ENCODE measurements at regions not wholly inside any gene's neighbourhood (a gene's known extent, or its start where the extent isn't known, plus 50 kb on each side); places are given as distances from the start of the nearest gene placed in this dataset.

DNA sequence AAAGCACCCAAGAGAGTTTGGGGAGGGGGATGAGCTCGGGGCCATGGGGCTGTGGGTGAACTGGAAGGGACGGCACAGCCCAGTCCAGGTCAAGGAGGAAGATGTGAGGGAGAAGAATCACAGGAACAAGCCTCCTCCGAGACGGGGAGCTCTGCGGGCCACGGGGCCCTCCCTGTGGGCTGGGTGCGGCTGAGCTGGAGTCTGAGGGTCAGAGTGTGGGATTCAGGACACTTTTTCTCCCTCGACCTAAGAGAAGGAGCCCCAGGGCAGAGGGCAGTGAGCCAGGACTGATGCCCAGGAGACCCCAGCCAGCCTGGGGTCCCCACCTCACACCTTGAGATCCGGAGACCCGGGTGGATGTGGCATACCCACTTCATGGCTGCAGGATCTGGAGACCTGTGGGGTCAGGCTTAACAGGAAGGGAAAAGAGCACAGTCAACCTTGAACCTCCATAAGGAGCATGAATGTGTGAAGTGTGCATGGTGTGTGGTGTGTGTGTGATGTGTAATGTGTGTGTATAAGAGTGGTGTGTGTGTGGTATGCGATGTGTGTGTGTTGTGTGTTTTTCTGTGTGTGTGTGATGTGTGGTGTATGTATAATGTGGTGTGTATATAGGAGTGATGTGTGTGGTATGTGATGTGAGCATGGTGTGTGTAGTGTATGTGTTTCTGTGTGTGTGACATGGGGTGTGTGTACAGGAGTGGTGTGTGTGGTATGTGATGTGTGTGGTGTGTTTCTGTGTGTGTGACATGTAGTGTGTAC, 504.6 kb downstream of the BRD1 start (continued):
- TF ChIP-seq, protein P1, sequence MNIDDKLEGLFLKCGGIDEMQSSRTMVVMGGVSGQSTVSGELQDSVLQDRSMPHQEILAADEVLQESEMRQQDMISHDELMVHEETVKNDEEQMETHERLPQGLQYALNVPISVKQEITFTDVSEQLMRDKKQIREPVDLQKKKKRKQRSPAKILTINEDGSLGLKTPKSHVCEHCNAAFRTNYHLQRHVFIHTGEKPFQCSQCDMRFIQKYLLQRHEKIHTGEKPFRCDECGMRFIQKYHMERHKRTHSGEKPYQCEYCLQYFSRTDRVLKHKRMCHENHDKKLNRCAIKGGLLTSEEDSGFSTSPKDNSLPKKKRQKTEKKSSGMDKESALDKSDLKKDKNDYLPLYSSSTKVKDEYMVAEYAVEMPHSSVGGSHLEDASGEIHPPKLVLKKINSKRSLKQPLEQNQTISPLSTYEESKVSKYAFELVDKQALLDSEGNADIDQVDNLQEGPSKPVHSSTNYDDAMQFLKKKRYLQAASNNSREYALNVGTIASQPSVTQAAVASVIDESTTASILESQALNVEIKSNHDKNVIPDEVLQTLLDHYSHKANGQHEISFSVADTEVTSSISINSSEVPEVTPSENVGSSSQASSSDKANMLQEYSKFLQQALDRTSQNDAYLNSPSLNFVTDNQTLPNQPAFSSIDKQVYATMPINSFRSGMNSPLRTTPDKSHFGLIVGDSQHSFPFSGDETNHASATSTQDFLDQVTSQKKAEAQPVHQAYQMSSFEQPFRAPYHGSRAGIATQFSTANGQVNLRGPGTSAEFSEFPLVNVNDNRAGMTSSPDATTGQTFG (tag by site-specific recombination; IDR thresholded peaks at IDR 0.05; ENCODE audit: borderline replicate concordance) = peak; percentile 69; the same call in 1 of the 2 replicates
- TF ChIP-seq GFI1B (tag by site-specific recombination; IDR thresholded peaks at IDR 0.05) (no peak), ZNF830 (tag by site-specific recombination; IDR thresholded peaks at IDR 0.05; ENCODE audit: low read depth) (no peak), FEZF1 (tag by site-specific recombination; IDR thresholded peaks at IDR 0.05) (no peak), ZBTB8A (tag by site-specific recombination; IDR thresholded peaks at IDR 0.05) (no peak), ZEB2 (tag by site-specific recombination; IDR thresholded peaks at IDR 0.05) (no peak), ZNF404 (tag by site-specific recombination; IDR thresholded peaks at IDR 0.05) (no peak)

DNA sequence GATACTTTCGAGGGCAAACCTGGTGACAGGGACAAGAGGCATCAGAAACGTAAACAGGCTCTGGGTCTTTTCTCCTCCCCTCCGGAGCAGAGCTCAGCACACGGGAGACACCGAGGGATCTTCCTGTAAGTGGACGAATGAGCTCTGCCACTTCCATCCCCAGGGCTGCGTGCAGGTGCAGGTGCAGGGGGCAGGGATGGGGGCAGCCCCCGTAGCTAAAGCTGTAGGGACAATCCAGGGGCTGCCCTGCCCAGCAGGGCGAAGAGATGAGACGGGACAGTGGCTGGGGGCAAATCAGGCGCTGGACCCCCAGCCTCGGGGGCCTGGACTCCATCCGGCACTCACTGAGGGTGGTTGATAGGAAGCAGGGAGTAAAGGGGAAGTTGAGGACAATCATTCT, 505.4 kb downstream of the BRD1 start:
- no peaks in the 10 kb centered on the region for H3K4me1 ChIP-seq (ENCODE audit: control insufficient read depth, insufficient read depth, low read length)
- POLR2A ChIA-PET = no interaction called here
- no peaks in the 10 kb centered on the region for H3K9me3 ChIP-seq (ENCODE audit: control insufficient read depth, insufficient read depth, low read depth, low read length)
- H3K4me3 ChIP-seq (ENCODE audit: low read depth, low read length) = no peak overlapping the region
- H3K36me3 ChIP-seq (ENCODE audit: control insufficient read depth in 2 of 2, insufficient read depth in 1 of 2, low read length in 2 of 2) = no peaks in the 10 kb centered on the region
- CTCF ChIA-PET = interaction anchor here (0.7 kb wide), 1 partner anchor 76 kb away, joined by 3 read pairs; no protein-coding TSS in a partner anchor
- no peak overlapping the region for H3K27ac ChIP-seq (ENCODE audit: extremely low read depth, low read depth, low read length)
- TF ChIP-seq, protein P2, sequence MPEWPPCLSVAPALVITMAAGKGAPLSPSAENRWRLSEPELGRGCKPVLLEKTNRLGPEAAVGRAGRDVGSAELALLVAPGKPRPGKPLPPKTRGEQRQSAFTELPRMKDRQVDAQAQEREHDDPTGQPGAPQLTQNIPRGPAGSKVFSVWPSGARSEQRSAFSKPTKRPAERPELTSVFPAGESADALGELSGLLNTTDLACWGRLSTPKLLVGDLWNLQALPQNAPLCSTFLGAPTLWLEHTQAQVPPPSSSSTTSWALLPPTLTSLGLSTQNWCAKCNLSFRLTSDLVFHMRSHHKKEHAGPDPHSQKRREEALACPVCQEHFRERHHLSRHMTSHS (tag by site-specific recombination; IDR thresholded peaks at IDR 0.05) = no peak
- TF ChIP-seq MYNN (tag by site-specific recombination; IDR thresholded peaks at IDR 0.05; ENCODE audit: borderline replicate concordance) (no peak), ZNF324 (tag by site-specific recombination; IDR thresholded peaks at IDR 0.05) (no peak), ZNF223 (tag by site-specific recombination; IDR thresholded peaks at IDR 0.05) (no peak)
- TF ChIP-seq, protein P3, sequence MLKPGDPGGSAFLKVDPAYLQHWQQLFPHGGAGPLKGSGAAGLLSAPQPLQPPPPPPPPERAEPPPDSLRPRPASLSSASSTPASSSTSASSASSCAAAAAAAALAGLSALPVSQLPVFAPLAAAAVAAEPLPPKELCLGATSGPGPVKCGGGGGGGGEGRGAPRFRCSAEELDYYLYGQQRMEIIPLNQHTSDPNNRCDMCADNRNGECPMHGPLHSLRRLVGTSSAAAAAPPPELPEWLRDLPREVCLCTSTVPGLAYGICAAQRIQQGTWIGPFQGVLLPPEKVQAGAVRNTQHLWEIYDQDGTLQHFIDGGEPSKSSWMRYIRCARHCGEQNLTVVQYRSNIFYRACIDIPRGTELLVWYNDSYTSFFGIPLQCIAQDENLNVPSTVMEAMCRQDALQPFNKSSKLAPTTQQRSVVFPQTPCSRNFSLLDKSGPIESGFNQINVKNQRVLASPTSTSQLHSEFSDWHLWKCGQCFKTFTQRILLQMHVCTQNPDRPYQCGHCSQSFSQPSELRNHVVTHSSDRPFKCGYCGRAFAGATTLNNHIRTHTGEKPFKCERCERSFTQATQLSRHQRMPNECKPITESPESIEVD (tag by site-specific recombination; IDR thresholded peaks at IDR 0.05) = no peak

DNA sequence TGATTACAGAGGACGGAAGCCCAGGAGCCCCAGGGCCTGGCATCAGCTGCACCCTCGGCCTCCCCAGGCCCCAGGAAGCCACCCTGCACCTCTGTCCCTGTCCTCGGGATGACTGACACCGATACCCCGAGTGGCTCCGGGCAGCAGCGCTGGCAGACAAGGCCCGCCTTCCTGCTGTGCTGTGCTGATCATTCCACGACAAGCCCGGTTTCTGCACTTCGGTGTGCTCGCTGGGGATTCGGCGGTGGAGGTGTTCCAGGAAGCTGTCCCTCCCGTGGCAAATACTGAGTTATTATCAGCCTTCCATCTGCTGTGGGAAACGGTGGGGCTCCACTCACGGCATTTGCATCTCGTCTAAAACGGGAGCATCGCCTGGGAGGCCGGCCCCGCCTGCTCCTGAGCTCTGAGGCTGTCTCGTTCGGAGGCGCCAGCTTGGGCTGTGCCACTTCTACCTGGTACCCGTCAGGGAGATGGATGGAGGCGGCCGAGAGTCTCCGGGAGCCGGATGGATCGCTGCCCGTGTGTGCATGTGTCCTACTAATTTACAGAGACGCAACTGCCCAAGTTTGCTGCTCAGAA, 506.1 kb downstream of the BRD1 start:
- POLR2A ChIA-PET = no interaction called here
- Histone ChIP-seq H3K9me3 (ENCODE audit: control insufficient read depth, insufficient read depth, low read depth, low read length) (no peaks in the 10 kb centered on the region), H3K36me3 (ENCODE audit: control insufficient read depth in 2 of 2, insufficient read depth in 1 of 2, low read length in 2 of 2) (no peaks in the 10 kb centered on the region), H3K4me3 (ENCODE audit: low read depth, low read length) (no peak overlapping the region), H3K4me1 (ENCODE audit: control insufficient read depth, insufficient read depth, low read length) (no peaks in the 10 kb centered on the region), H3K27ac (ENCODE audit: extremely low read depth, low read depth, low read length) (no peak overlapping the region)
- CTCF ChIA-PET = no interaction called here
- TF ChIP-seq PRDM1 (tag by site-specific recombination; IDR thresholded peaks at IDR 0.05) = no peak
- TF ChIP-seq, protein P4, sequence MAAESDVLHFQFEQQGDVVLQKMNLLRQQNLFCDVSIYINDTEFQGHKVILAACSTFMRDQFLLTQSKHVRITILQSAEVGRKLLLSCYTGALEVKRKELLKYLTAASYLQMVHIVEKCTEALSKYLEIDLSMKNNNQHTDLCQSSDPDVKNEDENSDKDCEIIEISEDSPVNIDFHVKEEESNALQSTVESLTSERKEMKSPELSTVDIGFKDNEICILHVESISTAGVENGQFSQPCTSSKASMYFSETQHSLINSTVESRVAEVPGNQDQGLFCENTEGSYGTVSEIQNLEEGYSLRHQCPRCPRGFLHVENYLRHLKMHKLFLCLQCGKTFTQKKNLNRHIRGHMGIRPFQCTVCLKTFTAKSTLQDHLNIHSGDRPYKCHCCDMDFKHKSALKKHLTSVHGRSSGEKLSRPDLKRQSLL (tag by site-specific recombination; IDR thresholded peaks at IDR 0.05) = no peak
- no peak for TF ChIP-seq ZNF792 (tag by site-specific recombination; IDR thresholded peaks at IDR 0.05)
- TF ChIP-seq ZNF510 (tag by site-specific recombination; IDR thresholded peaks at IDR 0.05; ENCODE audit: insufficient replicate concordance) = no peak
